ENCODE measurements at regions not wholly inside any gene's neighbourhood (a gene's known extent, or its start where the extent isn't known, plus 50 kb on each side); places are given as distances from the start of the nearest gene placed in this dataset.

DNA sequence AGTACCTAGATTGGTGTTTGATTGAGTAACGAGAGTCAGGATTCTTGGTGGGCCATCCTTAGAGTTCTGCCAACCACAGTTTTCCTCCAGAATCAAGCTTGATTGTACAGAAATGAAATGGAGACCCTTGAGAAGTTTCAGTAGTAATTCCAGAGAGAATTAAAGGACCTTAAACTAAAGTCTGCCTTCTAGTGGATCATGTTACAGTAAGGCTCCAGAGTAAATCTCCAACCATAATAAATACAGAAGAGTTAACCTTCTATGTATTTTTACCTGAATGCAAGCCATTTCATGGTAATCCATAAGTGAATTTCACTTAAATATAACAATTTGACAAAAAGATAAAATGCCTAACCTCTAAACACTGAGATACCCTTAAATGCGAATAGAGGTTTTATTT lies 53.0 kb upstream of the CNTLN start:
- Histone ChIP-seq H3K4me2 (ENCODE audit: control insufficient read depth, extremely low read depth, insufficient read depth, low read depth, low read length) (no peak overlapping the region), H3K9me1 (ENCODE audit: control insufficient read depth, extremely low read depth, insufficient read depth, low read length) (no peaks in the 10 kb centered on the region), H3K4me1 (ENCODE audit: control insufficient read depth, extremely low read depth, insufficient read depth, low read length) (no peaks in the 10 kb centered on the region), H3K27ac (ENCODE audit: control insufficient read depth, insufficient read depth, low read length) (no peak overlapping the region), H4K20me1 (ENCODE audit: control insufficient read depth, extremely low read depth, insufficient read depth, low read length) (no peaks in the 10 kb centered on the region), H3K79me2 (ENCODE audit: control insufficient read depth, insufficient read depth, low read length) (no peaks in the 10 kb centered on the region), H3K27me3 (ENCODE audit: control insufficient read depth, extremely low read depth, insufficient read depth, low read length) (no peaks in the 10 kb centered on the region), H3K36me3 (ENCODE audit: control insufficient read depth in 2 of 2, extremely low read depth in 1 of 2, insufficient read depth in 2 of 2, low read length in 2 of 2) (no peaks in the 10 kb centered on the region), H2AFZ (ENCODE audit: control insufficient read depth, low read length) (no peak overlapping the region), H3K9me3 (ENCODE audit: control insufficient read depth, low read depth, low read length) (no peaks in the 10 kb centered on the region), H3K4me3 (ENCODE audit: control insufficient read depth in 2 of 3, extremely low read depth in 1 of 3, insufficient read depth in 2 of 3, low read depth in 1 of 3, low read length in 3 of 3) (no peak overlapping the region), H3K9ac (ENCODE audit: control insufficient read depth, extremely low read depth, insufficient read depth, low read length) (no peak overlapping the region)
- FAIRE-seq (no peak), DNase-seq (ENCODE audit: low read depth, low spot score) (no peak)
- no peak for TF ChIP-seq EZH2 (IDR thresholded peaks at IDR 0.05; ENCODE audit: low read length)
- TF ChIP-seq, protein P1, sequence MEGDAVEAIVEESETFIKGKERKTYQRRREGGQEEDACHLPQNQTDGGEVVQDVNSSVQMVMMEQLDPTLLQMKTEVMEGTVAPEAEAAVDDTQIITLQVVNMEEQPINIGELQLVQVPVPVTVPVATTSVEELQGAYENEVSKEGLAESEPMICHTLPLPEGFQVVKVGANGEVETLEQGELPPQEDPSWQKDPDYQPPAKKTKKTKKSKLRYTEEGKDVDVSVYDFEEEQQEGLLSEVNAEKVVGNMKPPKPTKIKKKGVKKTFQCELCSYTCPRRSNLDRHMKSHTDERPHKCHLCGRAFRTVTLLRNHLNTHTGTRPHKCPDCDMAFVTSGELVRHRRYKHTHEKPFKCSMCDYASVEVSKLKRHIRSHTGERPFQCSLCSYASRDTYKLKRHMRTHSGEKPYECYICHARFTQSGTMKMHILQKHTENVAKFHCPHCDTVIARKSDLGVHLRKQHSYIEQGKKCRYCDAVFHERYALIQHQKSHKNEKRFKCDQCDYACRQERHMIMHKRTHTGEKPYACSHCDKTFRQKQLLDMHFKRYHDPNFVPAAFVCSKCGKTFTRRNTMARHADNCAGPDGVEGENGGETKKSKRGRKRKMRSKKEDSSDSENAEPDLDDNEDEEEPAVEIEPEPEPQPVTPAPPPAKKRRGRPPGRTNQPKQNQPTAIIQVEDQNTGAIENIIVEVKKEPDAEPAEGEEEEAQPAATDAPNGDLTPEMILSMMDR (optimal IDR thresholded peaks at IDR 0.05 in 1 of 3, IDR thresholded peaks at IDR 0.05 in 1 of 3, conservative IDR thresholded peaks at IDR 0.05 in 1 of 3; ENCODE audit: extremely low read depth in 1 of 3, insufficient read depth in 2 of 3, low read length in 3 of 3), result no peak
- dilution Hi-C loops (cut with MboI; ENCODE audit: extremely low pct_ligation_motif_present, low sequenced_read_pairs), result no loop called here

DNA sequence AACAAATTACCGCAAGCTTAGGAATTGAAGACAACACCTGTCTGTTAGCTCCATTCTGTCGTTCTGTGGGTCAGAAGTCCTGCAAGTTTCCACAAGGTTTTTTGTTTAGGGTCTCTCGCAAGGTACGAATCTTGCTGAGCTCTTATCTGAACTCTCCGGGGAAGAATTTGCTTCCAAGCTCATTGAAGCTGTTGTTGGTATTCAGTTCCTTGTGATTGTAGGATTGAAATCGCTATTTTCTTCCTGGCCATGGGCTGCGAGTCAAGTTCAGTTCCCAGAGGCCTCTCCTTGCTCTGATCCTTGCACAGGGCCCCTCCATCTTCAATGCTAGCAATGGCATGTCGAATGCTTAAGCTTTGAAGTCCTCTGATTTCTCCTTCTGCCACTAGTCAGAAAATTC lies 53.5 kb upstream of the CNTLN start:
- H4K20me1 ChIP-seq (ENCODE audit: control insufficient read depth, extremely low read depth, insufficient read depth, low read length), result no peaks in the 10 kb centered on the region
- no peaks in the 10 kb centered on the region for H3K9me1 ChIP-seq (ENCODE audit: control insufficient read depth, extremely low read depth, insufficient read depth, low read length)
- no peaks in the 10 kb centered on the region for H3K36me3 ChIP-seq (ENCODE audit: control insufficient read depth in 2 of 2, extremely low read depth in 1 of 2, insufficient read depth in 2 of 2, low read length in 2 of 2)
- dilution Hi-C loops (cut with MboI; ENCODE audit: extremely low pct_ligation_motif_present, low sequenced_read_pairs), result no loop called here
- no peak overlapping the region for H3K4me2 ChIP-seq (ENCODE audit: control insufficient read depth, extremely low read depth, insufficient read depth, low read depth, low read length)
- H3K27me3 ChIP-seq (ENCODE audit: control insufficient read depth, extremely low read depth, insufficient read depth, low read length), result no peaks in the 10 kb centered on the region
- H3K4me3 ChIP-seq (ENCODE audit: control insufficient read depth in 2 of 3, extremely low read depth in 1 of 3, insufficient read depth in 2 of 3, low read depth in 1 of 3, low read length in 3 of 3), result no peak overlapping the region
- H3K9ac ChIP-seq (ENCODE audit: control insufficient read depth, extremely low read depth, insufficient read depth, low read length), result no peak overlapping the region
- H2AFZ ChIP-seq (ENCODE audit: control insufficient read depth, low read length), result no peak overlapping the region
- H3K79me2 ChIP-seq (ENCODE audit: control insufficient read depth, insufficient read depth, low read length), result no peaks in the 10 kb centered on the region
- no peaks in the 10 kb centered on the region for H3K9me3 ChIP-seq (ENCODE audit: control insufficient read depth, low read depth, low read length)
- FAIRE-seq (no peak), DNase-seq (ENCODE audit: low read depth, low spot score) (no peak)
- H3K4me1 ChIP-seq (ENCODE audit: control insufficient read depth, extremely low read depth, insufficient read depth, low read length), result no peaks in the 10 kb centered on the region
- no peak overlapping the region for H3K27ac ChIP-seq (ENCODE audit: control insufficient read depth, insufficient read depth, low read length)
- no peak for TF ChIP-seq EZH2 (IDR thresholded peaks at IDR 0.05; ENCODE audit: low read length)
- TF ChIP-seq, protein P1 (optimal IDR thresholded peaks at IDR 0.05 in 1 of 3, IDR thresholded peaks at IDR 0.05 in 1 of 3, conservative IDR thresholded peaks at IDR 0.05 in 1 of 3; ENCODE audit: extremely low read depth in 1 of 3, insufficient read depth in 2 of 3, low read length in 3 of 3), result no peak

All from keratinocyte (primary cell).